ENCODE measurements at regions not wholly inside any gene's neighbourhood (a gene's known extent, or its start where the extent isn't known, plus 50 kb on each side); places are given as distances from the start of the nearest gene placed in this dataset.

- DNase-seq (ENCODE audit: low read depth in 2 of 2): no peak
Observed at GRCh38 chr4:123939621-123940020, 543.0 kb downstream of the SPRY1 start.

GRCh38 chr4:123940604-123941003, 544.0 kb downstream of the SPRY1 start:
- no peak for DNase-seq (ENCODE audit: low read depth in 2 of 2)

- no peak for DNase-seq (ENCODE audit: low read depth in 2 of 2)
Observed at GRCh38 chr4:123941306-123941705, 544.7 kb downstream of the SPRY1 start.

GRCh38 chr4:123943976-123944375, 547.4 kb downstream of the SPRY1 start:
- DNase-seq (ENCODE audit: low read depth in 2 of 2): no peak

GRCh38 chr4:123945301-123945700, 548.7 kb downstream of the SPRY1 start:
- DNase-seq (ENCODE audit: low read depth in 2 of 2): no peak

- DNase-seq (ENCODE audit: low read depth in 2 of 2): no peak
Observed at GRCh38 chr4:123950530-123950929, 553.9 kb downstream of the SPRY1 start.

GRCh38 chr4:123952530-123953274, 556.1 kb downstream of the SPRY1 start:
- DNase-seq (ENCODE audit: low read depth in 2 of 2): no peak

GRCh38 chr4:123953566-123953965, 557.0 kb downstream of the SPRY1 start:
- DNase-seq (ENCODE audit: low read depth in 2 of 2): no peak

- DNase-seq (ENCODE audit: low read depth in 2 of 2): no peak
Observed at GRCh38 chr4:123954220-123954619, 557.6 kb downstream of the SPRY1 start.

- DNase-seq (ENCODE audit: low read depth in 2 of 2): no peak
Observed at GRCh38 chr4:123955167-123955800, 558.7 kb downstream of the SPRY1 start.

GRCh38 chr4:123956204-123956603, 559.6 kb downstream of the SPRY1 start:
- DNase-seq (ENCODE audit: low read depth in 2 of 2): no peak

GRCh38 chr4:123966990-123967769, 570.6 kb downstream of the SPRY1 start:
- no peak for DNase-seq (ENCODE audit: low read depth in 2 of 2)

- DNase-seq (ENCODE audit: low read depth in 2 of 2): no peak
Observed at GRCh38 chr4:123972031-123972430, 575.4 kb downstream of the SPRY1 start.

- no peak for DNase-seq (ENCODE audit: low read depth in 2 of 2)
Observed at GRCh38 chr4:123974386-123975149, 578.0 kb downstream of the SPRY1 start.

GRCh38 chr4:123976285-123976684, 579.7 kb downstream of the SPRY1 start:
- no peak for DNase-seq (ENCODE audit: low read depth in 2 of 2)

- no peak for DNase-seq (ENCODE audit: low read depth in 2 of 2)
Observed at GRCh38 chr4:123976819-123977218, 580.2 kb downstream of the SPRY1 start.

- DNase-seq (ENCODE audit: low read depth in 2 of 2): no peak
Observed at GRCh38 chr4:123977641-123978081, 581.1 kb downstream of the SPRY1 start.

- no peak for DNase-seq (ENCODE audit: low read depth in 2 of 2)
Observed at GRCh38 chr4:123978637-123979036, 582.0 kb downstream of the SPRY1 start.

- no peak for DNase-seq (ENCODE audit: low read depth in 2 of 2)
Observed at GRCh38 chr4:123980736-123981300, 584.2 kb downstream of the SPRY1 start.

GRCh38 chr4:123984886-123985285, 588.3 kb downstream of the SPRY1 start:
- no peak for DNase-seq (ENCODE audit: low read depth in 2 of 2)

- no peak for DNase-seq (ENCODE audit: low read depth in 2 of 2)
Observed at GRCh38 chr4:123986268-123986798, 589.7 kb downstream of the SPRY1 start.

All from stimulated activated CD4-positive, alpha-beta T cell treated with anti-CD3 and anti-CD28 coated beads, Interleukin-1b, Interleukin-23, amount 100 ng/mL, for 4 hours (primary cell).